Retina (tissue), 1 donor: ENCODE measurements at regions not wholly inside any gene's neighbourhood (a gene's known extent, or its start where the extent isn't known, plus 50 kb on each side); places are given as distances from the start of the nearest gene placed in this dataset.
"Not testable (repeated sequence)": the region's sequence is repeated elsewhere in the genome, so short reads cannot be mapped to it uniquely, and the experiment has no call there.

Experiments
- DNase-seq: peaks from one replicate; pipeline ENCODE4 v3.0.0-alpha.2; 2016

DNA sequence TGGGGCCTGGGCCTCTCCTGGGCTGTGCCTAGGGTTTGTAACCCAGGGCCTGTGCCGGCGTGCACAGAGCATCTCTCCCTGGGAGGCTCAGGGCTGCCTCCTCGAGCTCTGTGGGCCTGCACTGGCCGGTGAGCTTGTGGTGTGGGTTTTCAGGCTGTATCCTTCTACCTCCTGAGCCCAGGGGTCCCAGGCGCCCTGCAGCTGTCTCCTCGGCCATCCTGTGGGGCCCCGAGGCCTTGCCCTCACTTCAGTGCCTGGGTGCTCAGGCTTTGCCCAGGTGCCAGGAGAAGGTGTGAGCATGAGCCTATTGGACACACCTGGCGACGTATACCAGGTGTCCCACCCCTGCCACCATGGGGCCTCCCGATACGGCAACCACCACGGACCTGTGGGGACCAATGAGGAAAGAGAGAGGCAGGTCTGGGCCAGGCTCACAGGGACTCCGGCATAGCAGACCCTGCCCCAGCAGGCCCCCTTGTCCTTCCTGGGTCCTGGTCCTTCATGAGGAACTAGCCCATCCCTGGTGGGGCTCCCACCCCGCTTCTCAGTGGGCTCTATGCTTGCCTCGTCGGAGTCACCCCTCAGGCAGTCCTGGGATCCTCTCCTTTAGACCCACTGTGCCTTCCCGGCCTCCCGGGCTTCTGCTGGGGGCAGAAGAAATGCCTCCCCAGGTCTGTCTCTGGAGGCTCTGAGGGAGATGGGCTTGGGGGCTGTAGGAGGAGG is 400.2 kb downstream of the TMEM121 start:
- DNase-seq: no peak

DNA sequence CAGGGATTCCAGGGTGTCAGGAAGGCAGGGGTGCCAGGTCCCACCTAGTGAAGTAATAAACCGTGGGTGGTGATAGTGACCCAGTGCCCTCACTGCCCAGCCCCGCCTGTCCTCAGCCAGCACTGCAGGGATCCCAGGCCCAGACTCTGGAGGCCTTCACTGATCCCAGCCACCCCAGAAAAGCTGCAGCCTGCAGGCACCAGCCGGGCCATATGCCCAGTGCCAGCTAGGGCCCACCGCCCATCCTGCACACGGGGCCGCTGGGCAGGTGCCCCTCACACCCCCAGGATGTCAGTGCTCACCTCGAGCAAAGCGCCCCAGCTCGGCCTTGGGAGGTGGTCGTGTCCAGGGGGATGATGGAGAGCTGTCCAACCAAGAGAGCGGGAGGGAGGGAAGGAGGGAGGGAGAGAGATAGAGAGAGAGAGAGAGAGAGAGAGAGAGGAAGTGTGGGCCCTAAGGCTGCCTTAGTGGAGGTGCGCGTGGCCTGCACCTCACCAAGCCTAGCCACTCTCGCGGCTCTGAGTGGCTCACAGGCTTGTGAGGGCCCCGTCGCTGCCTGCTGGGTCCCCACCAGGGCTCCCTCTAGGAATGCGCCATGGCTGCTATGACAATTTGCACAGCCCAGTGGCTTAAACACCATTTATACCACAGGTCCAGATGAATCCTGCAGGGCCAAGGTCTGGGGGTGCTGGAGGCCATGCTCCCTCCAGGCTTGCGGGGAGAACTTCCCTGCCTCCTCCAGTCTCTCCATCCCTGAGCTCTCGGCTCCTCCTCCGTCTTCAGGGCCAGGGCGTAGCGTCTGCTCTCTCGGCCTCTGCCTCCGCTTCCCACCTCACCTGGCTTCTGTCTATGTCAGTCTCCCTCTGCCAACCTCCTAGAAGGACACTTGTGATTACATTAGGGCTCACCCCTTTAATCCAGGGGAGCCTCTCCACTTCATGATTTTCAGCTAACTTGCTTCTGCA is 401.0 kb downstream of the TMEM121 start:
- no peak for DNase-seq

DNA sequence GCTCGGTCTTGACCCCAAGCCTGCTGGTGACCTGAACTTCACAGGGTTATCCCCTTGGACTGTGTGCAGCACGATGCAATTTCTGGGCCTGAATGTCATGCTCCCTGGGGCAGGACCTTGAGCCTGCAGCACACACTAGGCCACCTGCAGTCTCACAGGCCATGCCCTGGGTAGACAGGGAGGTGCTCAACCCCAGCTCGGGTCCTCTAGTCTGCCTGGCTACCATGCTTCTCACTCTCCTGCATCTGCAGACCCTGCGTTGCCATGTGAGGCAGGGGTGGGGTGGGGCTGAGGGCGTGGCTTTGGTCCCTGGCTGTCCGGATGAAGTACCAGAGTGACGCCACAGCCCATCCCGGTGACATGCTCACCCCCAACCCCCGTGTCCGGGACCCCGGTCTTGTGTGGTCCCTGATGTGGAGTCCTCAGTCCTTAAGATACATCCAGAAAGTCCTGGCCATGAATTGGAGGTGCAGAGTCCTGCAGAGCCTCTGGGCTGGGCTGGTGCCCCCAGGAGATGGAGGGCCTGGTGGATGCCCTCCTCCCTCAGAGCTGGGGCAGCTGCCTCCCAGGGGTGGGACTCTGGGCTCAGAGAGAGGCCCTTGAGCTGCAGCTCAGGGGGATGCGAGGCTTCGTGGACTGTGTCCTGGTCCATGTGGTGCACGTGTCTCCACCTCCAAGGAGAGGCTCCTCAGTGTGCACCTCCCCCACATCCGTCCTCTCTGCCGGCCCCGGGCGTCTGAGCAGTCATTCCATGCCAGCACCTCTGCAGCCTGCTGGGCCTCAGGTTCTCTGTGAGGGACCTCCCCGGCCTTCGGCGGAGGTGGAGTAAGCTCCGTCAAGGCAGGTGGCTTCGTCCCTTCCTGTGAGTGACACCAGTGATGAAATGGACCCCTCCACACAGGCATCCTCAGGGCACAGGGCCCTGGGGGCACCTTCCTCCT is 402.1 kb downstream of the TMEM121 start:
- DNase-seq: not testable (repeated sequence)

DNA sequence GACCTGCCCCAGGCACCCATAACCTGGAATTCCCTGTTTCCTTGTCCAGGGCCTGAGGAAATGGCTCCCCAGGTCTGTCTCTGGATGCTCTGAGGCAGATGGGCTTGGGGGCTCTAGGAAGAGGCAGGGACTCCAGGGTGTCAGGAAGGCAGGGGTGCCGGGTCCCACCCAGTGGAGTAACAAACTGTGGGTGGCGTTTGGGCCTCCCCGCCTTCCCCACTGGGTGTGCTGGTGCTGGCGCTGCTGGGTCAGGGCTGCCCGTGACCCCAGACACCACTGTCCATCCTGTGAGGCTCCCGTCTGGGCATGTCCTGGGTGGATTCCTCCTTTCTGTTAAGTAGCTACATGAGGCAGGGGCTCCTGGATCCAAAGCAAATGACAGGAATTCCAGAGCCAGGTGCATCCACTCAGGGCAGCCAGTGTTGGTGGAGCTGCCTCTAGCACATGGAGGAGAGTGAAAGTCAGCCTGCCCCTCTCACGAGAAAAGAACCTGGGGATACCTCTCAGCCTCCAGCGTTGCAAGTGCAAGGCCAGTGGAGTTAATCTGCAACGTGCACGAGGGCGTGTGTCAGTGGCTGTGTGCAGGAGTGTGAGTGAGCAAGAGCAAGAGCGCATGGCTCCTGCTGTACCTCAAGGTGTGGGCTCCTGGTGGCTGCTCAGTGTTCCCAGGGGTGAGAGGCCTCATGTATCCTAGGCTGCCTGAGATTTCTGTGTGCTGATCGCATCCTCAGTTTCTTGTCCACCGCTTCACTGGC is 403.1 kb downstream of the TMEM121 start:
- no peak for DNase-seq

DNA sequence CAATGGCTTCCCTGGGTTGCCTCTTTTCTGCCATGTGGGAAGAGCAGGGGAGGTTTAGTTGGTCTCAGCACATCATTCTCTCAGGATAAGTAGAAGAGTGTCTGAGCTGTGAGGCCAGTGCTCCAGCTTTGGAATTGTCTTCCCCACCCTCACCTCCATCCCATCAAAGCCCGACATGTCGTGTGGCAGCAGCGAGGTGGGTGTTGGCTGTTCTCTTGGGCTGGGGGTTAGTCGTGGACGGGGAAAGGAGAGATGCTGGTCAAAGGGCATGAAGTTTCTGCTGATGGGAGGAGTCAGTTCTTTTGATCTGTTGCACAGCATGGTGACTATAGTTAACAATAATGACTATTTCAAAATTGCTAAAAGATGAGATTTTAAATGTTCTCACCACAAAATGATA is 404.2 kb downstream of the TMEM121 start:
- DNase-seq: no peak

DNA sequence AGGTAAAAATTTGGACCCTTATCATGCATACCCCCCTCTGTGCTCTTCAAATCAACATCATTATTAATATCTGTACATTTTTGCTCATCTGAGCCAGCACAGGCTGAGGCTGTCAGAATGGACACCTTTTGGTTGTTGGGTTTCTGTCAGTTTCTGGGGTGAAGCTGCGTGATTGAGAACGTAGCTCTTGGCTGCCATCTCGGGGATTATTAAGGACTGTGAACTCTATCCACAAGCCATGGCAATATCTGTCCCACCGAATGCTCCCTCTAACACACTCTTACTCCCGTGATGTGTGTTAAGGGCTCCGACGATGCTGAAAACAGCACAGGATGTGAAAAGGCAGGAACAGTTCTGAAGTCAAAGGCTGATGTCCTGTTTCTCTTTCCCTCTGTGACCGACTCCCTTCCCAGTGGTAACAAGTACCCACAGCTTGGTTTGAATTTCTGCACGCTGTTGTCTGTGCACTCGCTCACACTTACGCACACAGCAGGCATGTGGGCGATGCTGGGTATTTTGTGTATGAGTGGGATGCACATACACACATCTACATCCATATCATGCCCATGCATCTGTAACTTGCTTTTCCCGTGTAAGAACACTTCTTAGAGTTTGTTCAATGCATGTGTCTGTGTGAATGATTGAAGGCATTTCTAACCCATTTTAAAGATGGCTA is 405.6 kb downstream of the TMEM121 start:
- no peak for DNase-seq

DNA sequence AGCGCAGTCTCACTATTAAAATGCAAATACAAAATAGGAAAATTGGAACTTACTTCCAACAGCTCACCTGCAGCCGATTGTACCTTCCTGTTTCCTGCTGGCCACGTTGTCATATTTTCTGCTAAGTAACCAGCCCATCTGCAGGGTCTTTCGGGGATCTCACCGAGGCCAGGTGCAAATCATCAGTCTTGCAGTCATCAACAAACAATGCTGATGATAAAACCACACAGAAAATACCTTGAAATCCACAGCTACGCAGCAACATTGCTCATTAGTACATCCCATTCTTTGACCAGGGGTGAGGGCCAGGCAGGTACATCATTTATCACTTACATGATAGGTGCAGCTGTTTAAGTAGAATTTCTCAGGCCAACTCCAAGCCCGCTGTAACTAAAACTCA is 406.9 kb downstream of the TMEM121 start:
- no peak for DNase-seq

DNA sequence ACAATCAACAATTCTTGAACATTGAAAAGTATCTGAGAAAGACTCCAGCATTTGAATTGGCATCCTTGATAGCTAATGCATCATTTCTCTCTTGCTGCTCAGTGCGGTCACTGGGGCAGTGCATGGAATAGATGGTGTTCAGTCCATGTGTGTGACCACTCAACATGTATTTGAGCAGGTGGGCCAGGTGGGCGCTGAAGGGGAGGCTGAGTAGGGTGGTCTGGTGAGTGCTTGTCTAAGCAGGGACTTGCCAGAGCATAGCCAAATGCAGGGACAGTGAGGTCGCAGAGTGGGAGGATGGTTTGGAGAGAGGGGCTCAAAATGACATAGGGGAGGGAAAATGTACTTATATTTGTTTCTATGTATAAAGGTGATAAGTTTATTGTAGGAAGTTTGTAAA is 409.0 kb downstream of the TMEM121 start:
- DNase-seq: no peak

DNA sequence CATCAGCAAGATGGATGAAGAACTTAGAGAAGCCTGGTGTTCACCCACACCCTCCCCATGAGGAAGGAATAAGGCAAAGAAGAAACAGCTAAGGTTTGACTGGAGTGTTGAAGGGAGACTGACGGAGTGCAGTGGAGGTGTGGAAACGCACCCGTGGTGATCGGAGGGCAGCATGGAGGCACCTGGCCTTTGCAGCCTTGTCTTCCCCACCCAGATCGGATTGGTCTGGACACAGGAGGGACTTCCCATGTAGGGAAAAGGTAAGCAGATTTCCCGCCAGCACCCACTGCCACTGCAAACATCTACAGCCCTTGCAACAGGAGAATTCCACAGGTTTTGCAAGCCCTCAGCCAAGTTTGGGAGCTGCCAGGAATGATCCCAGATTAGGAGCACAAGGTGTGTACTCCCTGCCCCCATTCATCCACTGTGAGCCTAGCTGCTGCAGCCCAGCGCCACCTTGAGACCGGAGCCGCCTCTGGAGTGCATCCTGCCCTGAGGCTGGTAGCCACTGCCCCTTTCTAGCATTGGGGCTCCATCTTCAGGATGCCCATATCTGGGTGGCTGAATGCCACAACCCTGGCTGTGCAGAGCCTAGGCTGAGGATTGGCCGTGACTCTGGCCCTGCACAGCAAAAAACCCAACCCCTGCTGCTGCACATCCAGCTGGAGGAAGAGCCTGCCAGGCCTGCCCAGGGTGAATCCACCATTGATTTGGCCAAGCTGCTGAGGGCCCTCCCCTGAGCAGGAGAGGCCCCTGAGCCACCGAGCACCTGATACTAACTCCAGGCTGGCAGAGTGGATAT is 411.1 kb downstream of the TMEM121 start:
- no peak for DNase-seq

DNA sequence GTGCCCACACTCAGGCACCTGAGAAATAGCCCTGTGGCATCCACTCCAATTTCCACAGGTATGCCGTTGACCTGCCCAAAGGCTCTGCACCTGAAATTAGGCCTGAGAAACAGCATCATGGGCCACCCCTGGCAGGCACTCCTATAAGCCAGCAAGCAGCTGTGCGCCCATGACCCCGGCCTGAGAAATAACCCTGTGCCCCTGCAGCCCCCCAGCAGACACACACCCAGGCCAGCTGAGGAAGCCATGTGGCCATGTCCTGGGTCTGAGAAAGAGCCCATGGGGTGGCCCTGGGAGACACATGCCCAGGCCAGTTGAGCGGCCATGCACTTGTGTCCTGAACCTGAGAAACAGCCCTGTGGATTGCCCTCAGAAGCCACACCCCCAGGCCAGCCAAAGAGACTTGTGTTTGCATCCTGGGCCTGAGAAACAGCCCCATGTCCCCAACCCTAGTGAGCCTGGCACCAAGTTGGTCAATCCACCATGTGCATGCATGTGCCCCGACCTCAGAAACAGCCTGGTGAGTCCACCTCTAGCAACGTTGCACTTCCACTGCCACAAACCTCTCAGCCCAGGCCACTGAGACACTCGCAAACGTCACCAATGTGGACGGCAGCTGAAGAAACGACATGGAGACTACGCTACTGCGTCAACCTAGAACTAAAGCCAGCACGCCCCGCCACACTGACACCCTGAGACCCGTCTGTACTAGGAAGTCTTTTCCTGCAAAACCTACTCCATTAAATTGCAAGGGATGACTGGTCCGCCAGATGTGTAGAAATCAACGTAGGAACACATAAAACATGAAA is 411.9 kb downstream of the TMEM121 start:
- DNase-seq: no peak

DNA sequence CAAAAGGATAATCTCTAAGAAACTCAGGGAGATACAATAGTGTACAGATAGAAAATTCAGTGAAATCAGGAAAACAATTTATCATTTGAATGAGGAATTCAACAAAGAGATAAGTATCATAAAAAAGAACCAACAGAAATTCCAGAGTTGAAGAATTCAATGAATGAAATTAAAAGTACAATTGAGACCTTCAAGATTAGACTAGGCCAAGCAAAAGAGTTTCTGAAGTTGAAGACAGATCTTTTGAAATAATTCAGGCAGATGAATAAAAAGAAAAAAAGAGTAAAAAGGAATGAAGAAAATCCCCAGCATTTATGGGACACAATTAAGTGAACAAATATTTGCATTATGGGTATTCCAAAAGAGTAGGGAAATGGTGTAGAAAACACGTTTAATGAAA is 412.6 kb downstream of the TMEM121 start:
- no peak for DNase-seq

DNA sequence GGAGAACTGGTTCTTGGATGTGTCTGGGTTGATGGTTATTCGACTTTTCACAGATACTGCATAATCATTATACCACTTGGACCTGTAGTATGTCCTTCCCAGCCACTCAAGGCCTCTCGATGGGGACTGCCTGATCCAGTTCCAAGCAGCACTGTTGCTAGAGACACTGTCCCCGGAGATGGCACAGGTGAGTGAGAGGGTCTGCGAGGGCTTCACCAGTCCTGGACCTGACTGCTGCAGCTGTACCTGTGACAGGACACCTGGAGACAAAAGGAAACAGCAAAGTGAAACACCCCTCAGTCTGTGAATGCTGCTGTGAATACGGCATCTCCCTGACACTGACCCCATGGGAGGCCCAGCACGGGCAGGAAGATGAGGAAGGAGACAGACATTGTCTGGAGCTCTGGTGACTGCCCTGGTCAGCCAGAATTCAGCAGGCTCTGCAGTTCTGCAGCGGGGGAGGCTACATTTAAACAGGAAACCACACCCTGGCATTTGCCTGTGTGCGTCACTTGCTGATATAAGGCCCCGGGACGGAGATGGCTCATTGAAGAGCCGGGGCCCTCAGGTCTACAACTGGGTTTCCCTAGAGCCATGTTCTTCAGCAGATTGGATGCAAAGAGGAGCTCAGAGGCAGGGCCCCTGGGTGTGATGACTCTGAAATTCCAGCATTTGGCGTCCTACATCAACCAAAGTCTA is 413.6 kb downstream of the TMEM121 start:
- DNase-seq: no peak

DNA sequence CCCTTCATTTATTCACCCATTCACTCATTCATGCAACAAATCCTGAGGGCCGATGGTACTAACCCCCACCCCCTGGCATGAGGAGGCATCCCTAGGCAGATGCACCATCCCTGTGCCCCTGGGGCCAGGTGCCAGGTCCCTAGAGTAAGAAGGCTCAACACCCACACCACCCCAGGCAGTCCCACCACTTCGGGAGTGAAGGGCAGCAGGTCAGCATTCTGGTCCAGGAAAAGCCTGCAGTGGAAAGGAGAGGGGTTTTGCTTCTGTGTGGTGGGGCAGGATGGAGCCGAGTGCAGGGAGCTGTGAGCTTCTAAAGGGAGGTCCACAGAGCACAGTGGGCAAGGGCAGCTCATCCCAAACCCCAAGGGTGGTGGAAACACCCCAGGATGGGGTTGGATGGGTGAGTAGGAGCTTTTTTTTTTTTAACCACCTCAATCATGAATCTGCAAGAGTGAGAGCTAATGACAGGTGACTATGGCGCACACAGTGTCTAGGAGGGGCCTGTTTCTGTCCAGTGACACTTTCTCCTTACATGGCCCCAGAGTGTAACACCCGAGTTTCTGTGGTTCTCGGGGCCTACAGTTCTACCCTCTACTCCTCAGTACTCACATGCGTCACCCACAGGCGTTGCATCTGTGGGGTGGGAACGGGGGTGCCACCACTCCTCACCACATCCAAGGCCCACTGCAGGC is 414.3 kb downstream of the TMEM121 start:
- DNase-seq: no peak

DNA sequence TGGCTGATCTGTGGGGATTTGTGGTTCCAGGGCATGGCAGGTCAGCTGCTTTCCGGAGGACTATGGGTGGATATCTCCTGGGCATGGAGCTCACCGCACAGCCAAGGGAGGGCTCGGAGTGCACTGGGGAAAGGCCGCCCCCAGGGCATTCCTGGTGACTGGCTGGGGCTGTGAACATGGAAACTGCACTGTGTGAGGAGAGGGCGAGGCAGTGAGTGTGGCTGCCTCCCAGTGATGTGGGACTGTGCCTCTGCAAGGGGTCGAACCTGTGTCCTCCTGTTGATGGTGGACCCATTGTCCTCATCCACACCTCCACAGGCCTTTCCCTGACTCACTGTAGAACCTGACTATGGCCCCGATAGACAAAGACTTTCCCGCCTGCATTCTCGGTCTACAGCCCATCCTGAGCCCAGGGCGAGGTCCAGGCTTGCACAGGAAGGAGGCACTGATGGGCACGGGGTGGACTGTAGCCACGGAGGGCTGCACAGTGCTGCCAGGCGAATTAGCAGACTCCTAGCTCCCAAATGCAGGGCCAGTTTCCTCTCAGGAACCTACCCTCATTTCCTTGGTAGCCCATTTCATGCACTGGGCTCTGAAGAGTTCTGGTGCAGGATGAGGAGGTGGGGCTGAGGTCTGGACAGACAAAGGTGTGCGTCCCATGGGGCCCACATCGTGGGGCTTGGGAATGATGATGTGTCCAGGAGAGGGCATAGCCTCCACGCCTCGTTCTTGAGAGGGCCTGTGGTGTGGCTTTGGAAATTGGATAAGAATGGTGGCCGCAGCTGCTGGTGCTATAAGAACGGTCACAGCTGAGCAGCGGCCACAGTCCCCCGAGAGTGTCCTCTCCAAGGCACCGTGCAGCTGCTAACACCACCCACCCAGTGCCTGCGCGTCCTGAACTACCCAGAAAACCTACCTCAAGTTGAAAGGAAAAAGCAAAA is 415.1 kb downstream of the TMEM121 start:
- no peak for DNase-seq

DNA sequence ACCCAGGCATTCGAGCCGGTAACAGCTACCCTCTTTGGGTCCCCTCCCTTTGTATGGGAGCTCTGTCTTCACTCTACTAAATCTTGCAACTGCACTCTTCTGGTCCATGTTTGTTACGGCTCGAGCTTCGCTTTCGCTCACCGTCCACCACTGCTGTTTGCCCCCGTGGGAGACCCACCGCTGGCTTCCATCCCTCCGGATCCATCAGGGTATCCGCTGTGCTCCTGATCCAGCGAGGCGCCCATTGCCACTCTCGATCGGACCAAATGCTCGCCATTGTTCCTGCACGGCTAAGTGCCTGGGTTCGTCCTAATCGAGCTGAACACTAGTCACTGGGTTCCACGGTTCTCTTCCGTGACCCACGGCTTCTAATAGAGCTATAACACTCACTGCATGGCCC is 416.3 kb downstream of the TMEM121 start:
- DNase-seq: not testable (repeated sequence)

DNA sequence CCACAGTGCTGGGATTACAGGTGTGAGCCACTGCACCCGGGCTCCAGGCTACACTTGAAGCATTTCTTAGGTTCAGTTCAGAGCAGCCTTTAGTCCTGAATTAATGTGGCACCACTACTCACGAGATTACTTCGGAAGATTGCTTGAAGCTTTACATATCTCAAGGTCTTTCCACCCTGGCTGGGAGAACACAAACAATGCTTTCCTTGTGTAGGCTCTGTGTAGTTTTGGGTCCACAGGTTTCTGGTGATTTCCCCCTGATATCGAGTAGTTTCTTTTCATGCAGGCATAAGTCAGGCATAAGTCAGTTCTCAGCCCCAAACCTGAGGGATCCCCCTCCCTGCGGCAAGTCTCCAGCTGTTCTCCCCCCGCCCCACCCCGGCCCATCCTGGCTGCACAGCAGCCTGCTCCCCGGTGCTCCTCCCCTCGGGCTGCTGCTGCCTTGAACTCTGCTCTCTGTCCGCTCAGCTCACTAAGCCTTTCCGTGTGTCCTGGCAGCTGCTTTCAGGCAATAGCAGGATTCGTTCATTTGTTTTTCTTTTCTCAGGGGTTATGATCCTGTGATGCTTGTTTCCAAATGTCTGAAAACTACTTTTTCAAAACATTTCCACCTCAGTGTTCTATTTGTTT is 417.7 kb downstream of the TMEM121 start:
- no peak for DNase-seq
